A549 (cell line): ENCODE measurements at regions not wholly inside any gene's neighbourhood (a gene's known extent, or its start where the extent isn't known, plus 50 kb on each side); places are given as distances from the start of the nearest gene placed in this dataset.

Source experiments
- MYC ChIP-seq: IDR thresholded peaks from 2 replicates; pipeline ENCODE4 v1.6.1; 2012; ENCODE audit warnings: mild to moderate bottlenecking, inconsistent platforms, low read length, improper control_type of control experiment, borderline replicate concordance
- POLR2A ChIP-seq: IDR thresholded peaks from 2 replicates; pipeline ENCODE4 v1.6.1; 2012; ENCODE audit warnings: mild to moderate bottlenecking, low read length
- RAD21 ChIP-seq, 2 experiments: fragments of >200 bp in 1 of 2; sonication (Bioruptor Twin) in 1 of 2; formaldehyde crosslinking in 1 of 2; IDR thresholded peaks in 1 of 2; conservative IDR thresholded peaks in 1 of 2; 2 replicates in 1 of 2; 3 replicates in 1 of 2; pipeline ENCODE4 v1.6.1; 2012 to 2018; ENCODE audit warnings: inconsistent platforms in 1 of 2

GRCh38 chr11:35887737-35888136 lies 56.1 kb upstream of the LDLRAD3 start:
- TF ChIP-seq MYC (no peak), POLR2A (no peak), RAD21 (conservative IDR thresholded peaks at IDR 0.05 in 1 of 2, IDR thresholded peaks at IDR 0.05 in 1 of 2) (no peak)
